Heart right ventricle (tissue), 16 donors: ENCODE measurements at regions not wholly inside any gene's neighbourhood (a gene's known extent, or its start where the extent isn't known, plus 50 kb on each side); places are given as distances from the start of the nearest gene placed in this dataset.

ENCODE experiments used
- ATAC-seq, 8 donors: fragments of 200-7000 bp; cut with Tn5 transposase; one replicate each; pipeline ENCODE4 v1.9.1; 2020; ENCODE audit warnings: mild to moderate bottlenecking in 8 of 8, moderate library complexity in 8 of 8, moderate number of reproducible peaks in 1 of 8
- DNase-seq, 2 donors: peaks; one replicate each; pipeline ENCODE4 v3.0.0-alpha.2; 2020
- H3K27ac ChIP-seq, 10 donors: fragments of 200-600 bp; sonication (generic) in 2 of 10; one replicate each; pipeline versions ENCODE4 v1.5.0 to v1.8.0; 2020 to 2022; ENCODE audit warnings: mild to moderate bottlenecking in 3 of 10
- H3K27me3 ChIP-seq, 7 donors: fragments of 200-600 bp; one replicate each; pipeline ENCODE4 v1.8.0; 2021 to 2022; ENCODE audit warnings: mild to moderate bottlenecking in 2 of 7
- H3K36me3 ChIP-seq, 9 donors: fragments of 200-600 bp; sonication (generic) in 1 of 9; one replicate each; pipeline versions ENCODE4 v1.5.0 to v1.8.0; 2020 to 2022; ENCODE audit warnings: mild to moderate bottlenecking in 2 of 9
- H3K4me1 ChIP-seq, 9 donors: fragments of 200-600 bp; sonication (generic) in 1 of 9; one replicate each; pipeline versions ENCODE4 v1.5.0 to v1.8.0; 2020 to 2022; ENCODE audit warnings: mild to moderate bottlenecking in 4 of 9
- H3K4me3 ChIP-seq, 10 donors: fragments of 200-600 bp; sonication (generic) in 2 of 10; one replicate each; pipeline versions ENCODE4 v1.5.0 to v1.8.0; 2020 to 2022; ENCODE audit warnings: mild to moderate bottlenecking in 7 of 10, moderate library complexity in 2 of 10
- H3K9me3 ChIP-seq, 11 donors: fragments of 200-600 bp in 10 of 11; sonication (generic) in 2 of 11; one replicate each; pipeline versions ENCODE4 v1.5.0 to v1.8.0; 2013 to 2022; ENCODE audit warnings: mild to moderate bottlenecking in 2 of 11, control low read depth in 1 of 11, moderate library complexity in 1 of 11
- CTCF ChIP-seq, 9 donors: fragments of 200-600 bp; sonication (generic) in 2 of 9; IDR thresholded peaks; one replicate each; pipeline versions ENCODE4 v1.5.0 to v1.8.0; 2021 to 2022; ENCODE audit warnings: antibody characterized with exemption in 9 of 9, mild to moderate bottlenecking in 5 of 9, moderate library complexity in 1 of 9
- WGBS, 2 donors: extraction: QIAGEN DNeasy Blood & Tissue Kit; methylation state at CpG; one replicate each; pipeline ENCODE4 v1.1.7; 2013; ENCODE audit warnings: inconsistent platforms in 1 of 2; 5-methylcytosine and 5-hydroxymethylcytosine counted together
- intact Hi-C, 10 donors: fragments of 100-400 bp; cut with DNase I; formaldehyde crosslinking; loops; one replicate each; pipeline versions ENCODE4 v1.11.1 to v1.14.2; 2022
- donor health status: Arrhythmogenic right ventricular cardiomyopathy.
- donor health status: ischemic (EF 13 %, LVEDD 7.1; RV severe dilation, severe dysfunction).
- donor health status: healthy with polysubstance abuse.
- donor health status: DM: no; HTN: yes; CAD: no.
- donor health status: DM: no; HTN: no; CAD: no.
- donor health status: ischemic (EF 25% LVEDD 6.9; RV normal size, moderate dysfunction).
- donor health status: ischemic (EF 25% LVEDD 5.7; RV mildly dilated, moderate dysfunction).
- donor health status: healthy.
- donor health status: DM: yes; HTN: yes; CAD: no.
- donor health status: Ischemic cardiomyopathy.
- donor health status: ischemic (EF 35%, LVEDD 5.7; RV mildly dilated, moderate dysfunction).
- donor health status: nonischemic (EF 11% LVEDD 7.7; RV severe dilation, severe dysfunction).
- donor health status: DM: yes; HTN: yes; CAD: no.
- donor health status: PGD.
- donor health status: ischemic (EF 29% LVEDD 5.4; RV normal size, mild dysfunction).
- donor health status: nonischemic (EF 23%, LVEDD 6.1; RV moderate dilation, normal function).

GRCh38 chr15:25176991-25177954, 222.5 kb downstream of the SNRPN start:
- no peaks in the 10 kb centered on the region for H3K36me3 ChIP-seq
- no peaks in the 10 kb centered on the region for H3K27me3 ChIP-seq
- H3K4me3 ChIP-seq = no peak overlapping the region
- TF ChIP-seq CTCF (IDR thresholded peaks at IDR 0.05) = no peak
- intact Hi-C loops = loop anchor here in 1 of 10 donors (10.0 kb wide), 1 partner anchor 1792 kb away; no protein-coding TSS in a partner anchor
- H3K9me3 ChIP-seq = peaks cover 0 to 100% (median 26%) of the 10 kb centered on the region in 11 donors
- H3K27ac ChIP-seq = no peak overlapping the region
- WGBS, 2 donors = 82 to 83% methylated on average over 21 of the region's 21 CpGs
- peak; percentile 2 for DNase-seq
- H3K4me1 ChIP-seq = no peaks in the 10 kb centered on the region
- no peak for ATAC-seq

GRCh38 chr15:25177955-25178801, 223.4 kb downstream of the SNRPN start:
- Histone ChIP-seq H3K36me3 (no peaks in the 10 kb centered on the region), H3K4me3 (no peak overlapping the region), H3K27me3 (no peaks in the 10 kb centered on the region), H3K4me1 (no peaks in the 10 kb centered on the region), H3K27ac (no peak overlapping the region), H3K9me3 (peaks cover 0 to 100% (median 25%) of the 10 kb centered on the region in 11 donors)
- intact Hi-C loops = loop anchor here in 1 of 10 donors (10.0 kb wide), 1 partner anchor 1793 kb away; no protein-coding TSS in a partner anchor
- peak; percentile 2 to 3 for DNase-seq
- WGBS, 2 donors = 79 to 85% methylated on average over 11 of the region's 11 CpGs
- ATAC-seq = no peak
- no peak for TF ChIP-seq CTCF (IDR thresholded peaks at IDR 0.05)

GRCh38 chr15:25178835-25179672, 224.3 kb downstream of the SNRPN start:
- Histone ChIP-seq H3K27ac (no peak overlapping the region), H3K27me3 (no peaks in the 10 kb centered on the region), H3K4me1 (no peaks in the 10 kb centered on the region), H3K9me3 (peaks cover 0 to 100% (median 16%) of the 10 kb centered on the region in 11 donors), H3K36me3 (no peaks in the 10 kb centered on the region), H3K4me3 (no peak overlapping the region)
- TF ChIP-seq CTCF (IDR thresholded peaks at IDR 0.05) = no peak
- 78 to 79% methylated on average over 17 of the region's 17 CpGs for WGBS, 2 donors
- intact Hi-C loops = loop anchor here in 1 of 10 donors (10.0 kb wide), 1 partner anchor 1794 kb away; no protein-coding TSS in a partner anchor
- ATAC-seq (no peak), DNase-seq (peak in 1 of 2 donors; percentile 4)
